HEK293 (cell line): ENCODE measurements at regions not wholly inside any gene's neighbourhood (a gene's known extent, or its start where the extent isn't known, plus 50 kb on each side); places are given as distances from the start of the nearest gene placed in this dataset.

ENCODE experiments used
- CTCF ChIA-PET: fragments of 350-600 bp; formaldehyde crosslinking; extraction: SDS; loops from one replicate; lab custom pipeline; 2021; ENCODE audit warnings: antibody characterized with exemption; lab: Yijun Ruan, JAX
- POLR2A ChIA-PET: fragments of 300-600 bp; formaldehyde crosslinking; extraction: SDS; loops from one replicate; lab custom pipeline; 2020; ENCODE audit warnings: antibody characterized with exemption, inconsistent platforms; lab: Yijun Ruan, JAX
- H3K27ac ChIP-seq: fragments of 200-500 bp; sonication (Bioruptor generic); 2 replicates; pipeline ENCODE4 v1.5.1; 2014; ENCODE audit warnings: low read depth, low read length, control low read depth, inconsistent platforms; ENCODE audit errors: extremely low read depth
- H3K36me3 ChIP-seq, 2 experiments: fragments of 200-500 bp in 1 of 2; sonication (Bioruptor generic) in 1 of 2; 1 replicate in 1 of 2; 2 replicates in 1 of 2; pipeline ENCODE4 v1.5.1; 2014 to 2017; ENCODE audit warnings: inconsistent platforms in 2 of 2, low read length in 2 of 2; ENCODE audit not compliant: control insufficient read depth in 2 of 2, insufficient read depth in 1 of 2
- H3K4me1 ChIP-seq: fragments of 200-500 bp; sonication (Bioruptor generic); 2 replicates; pipeline ENCODE4 v1.5.1; 2014; ENCODE audit warnings: mild to moderate bottlenecking, low read length, inconsistent platforms; ENCODE audit not compliant: control insufficient read depth, insufficient read depth
- H3K4me3 ChIP-seq: 2 replicates; pipeline ENCODE4 v1.5.1; 2011; ENCODE audit warnings: low read depth, mild to moderate bottlenecking, control low read depth, low read length, moderate library complexity
- H3K9me3 ChIP-seq: fragments of 200-500 bp; sonication (Bioruptor generic); 2 replicates; pipeline ENCODE4 v1.5.1; 2014; ENCODE audit warnings: low read depth, low read length, inconsistent platforms; ENCODE audit not compliant: control insufficient read depth, insufficient read depth
- GLI4 ChIP-seq: fragments of 450-650 bp; formaldehyde crosslinking; IDR thresholded peaks from 2 replicates; pipeline ENCODE4 v1.5.1; 2016; ENCODE audit warnings: missing biosample characterization, missing genetic modification characterization
- HIC1 ChIP-seq: fragments of 450-650 bp; formaldehyde crosslinking; IDR thresholded peaks from 2 replicates; pipeline ENCODE4 v1.5.1; 2016; ENCODE audit warnings: missing biosample characterization, missing genetic modification characterization
- IKZF3 ChIP-seq: fragments of 450-650 bp; IDR thresholded peaks from 2 replicates; pipeline ENCODE4 v1.5.0; 2018; ENCODE audit warnings: missing biosample characterization, mild to moderate bottlenecking, missing genetic modification characterization, moderate library complexity
- KLF17 ChIP-seq: fragments of 450-650 bp; formaldehyde crosslinking; IDR thresholded peaks from 2 replicates; pipeline ENCODE4 v1.5.1; 2016; ENCODE audit warnings: missing biosample characterization, missing genetic modification characterization
- MEIS1 ChIP-seq: sonication (generic); formaldehyde crosslinking; IDR thresholded peaks from 2 replicates; pipeline ENCODE4 v1.8.1; 2022; ENCODE audit warnings: missing genetic modification reagents, mild to moderate bottlenecking, borderline replicate concordance
- OSR2 ChIP-seq: fragments of 450-650 bp; formaldehyde crosslinking; IDR thresholded peaks from 2 replicates; pipeline ENCODE4 v1.5.1; 2016; ENCODE audit warnings: missing biosample characterization, missing genetic modification characterization
- PATZ1 ChIP-seq: fragments of 450-650 bp; formaldehyde crosslinking; IDR thresholded peaks from 2 replicates; pipeline ENCODE4 v1.5.1; 2016; ENCODE audit warnings: missing biosample characterization, missing genetic modification characterization
- SCRT2 ChIP-seq: fragments of 450-650 bp; formaldehyde crosslinking; IDR thresholded peaks from 2 replicates; pipeline ENCODE4 v1.5.1; 2016; ENCODE audit warnings: missing biosample characterization, missing genetic modification characterization
- ZBTB21 ChIP-seq: fragments of 450-650 bp; formaldehyde crosslinking; IDR thresholded peaks from 2 replicates; pipeline ENCODE4 v1.5.1; 2017; ENCODE audit warnings: missing biosample characterization, missing genetic modification characterization
- ZEB2 ChIP-seq: fragments of 450-650 bp; formaldehyde crosslinking; IDR thresholded peaks from 2 replicates; pipeline ENCODE4 v1.5.1; 2016; ENCODE audit warnings: missing biosample characterization, missing genetic modification characterization
- ZFHX2 ChIP-seq: fragments of 450-650 bp; formaldehyde crosslinking; conservative IDR thresholded peaks from 2 replicates; pipeline ENCODE4 v1.5.1; 2016; ENCODE audit warnings: missing biosample characterization, missing genetic modification characterization
- ZNF16 ChIP-seq: fragments of 450-650 bp; formaldehyde crosslinking; IDR thresholded peaks from 2 replicates; pipeline ENCODE4 v1.5.1; 2016; ENCODE audit warnings: low read depth, missing biosample characterization, missing genetic modification characterization
- ZNF19 ChIP-seq: fragments of 450-650 bp; formaldehyde crosslinking; IDR thresholded peaks from 2 replicates; pipeline ENCODE4; 2016; ENCODE audit warnings: missing biosample characterization, missing genetic modification characterization, low read depth
- ZNF221 ChIP-seq: fragments of 450-650 bp; formaldehyde crosslinking; IDR thresholded peaks from 2 replicates; pipeline ENCODE4 v1.5.1; 2017; ENCODE audit warnings: missing biosample characterization, missing genetic modification characterization, borderline replicate concordance
- ZNF510 ChIP-seq: fragments of 450-650 bp; formaldehyde crosslinking; IDR thresholded peaks from 2 replicates; pipeline ENCODE4 v1.5.1; 2018; ENCODE audit warnings: mild to moderate bottlenecking, missing genetic modification characterization, missing biosample characterization; ENCODE audit not compliant: insufficient replicate concordance
- ZNF513 ChIP-seq: fragments of 450-650 bp; IDR thresholded peaks from 2 replicates; pipeline ENCODE4 v1.5.1; 2018; ENCODE audit warnings: missing biosample characterization, missing genetic modification characterization
- ZNF521 ChIP-seq: fragments of 450-650 bp; formaldehyde crosslinking; IDR thresholded peaks from 2 replicates; pipeline ENCODE4 v1.5.1; 2017; ENCODE audit warnings: missing biosample characterization, mild to moderate bottlenecking, missing genetic modification characterization
- ZNF600 ChIP-seq: fragments of 450-650 bp; formaldehyde crosslinking; IDR thresholded peaks from 2 replicates; pipeline ENCODE4 v1.5.1; 2016; ENCODE audit warnings: missing biosample characterization, missing genetic modification characterization
- ZNF623 ChIP-seq: fragments of 450-650 bp; formaldehyde crosslinking; IDR thresholded peaks from 2 replicates; pipeline ENCODE4 v1.5.1; 2016; ENCODE audit warnings: missing biosample characterization, missing genetic modification characterization
- ZSCAN5A ChIP-seq: fragments of 450-650 bp; formaldehyde crosslinking; IDR thresholded peaks from 2 replicates; pipeline ENCODE4 v1.5.1; 2016; ENCODE audit warnings: missing biosample characterization, missing genetic modification characterization

GRCh38 chr4:1538941-1539772 lies 132.9 kb upstream of the NKX1-1 start (continued):
- TF ChIP-seq PATZ1 (tag by site-specific recombination) (no peak), ZNF19 (tag by site-specific recombination) (no peak), ZNF521 (tag by site-specific recombination) (no peak), ZBTB21 (tag by site-specific recombination) (no peak), ZSCAN5A (tag by site-specific recombination) (no peak), ZNF513 (tag by site-specific recombination) (no peak)
- TF ChIP-seq, all 188 proteins: peak for 0

- H3K36me3 ChIP-seq = no peaks in the 10 kb centered on the region
- POLR2A ChIA-PET = no interaction called here
- no peak overlapping the region for H3K27ac ChIP-seq
- CTCF ChIA-PET = no interaction called here
- H3K9me3 ChIP-seq = no peaks in the 10 kb centered on the region
- TF ChIP-seq ZFHX2 (tag by site-specific recombination) (0 out of 2 replicates have a peak, but pooled peaks have one; percentile 4), SCRT2 (tag by site-specific recombination) (no peak)
- H3K4me3 ChIP-seq = no peak overlapping the region
- no peaks in the 10 kb centered on the region for H3K4me1 ChIP-seq
Measured at GRCh38 chr4:1538096-1538410, 131.8 kb upstream of the NKX1-1 start.

- Histone ChIP-seq H3K4me3 (no peak overlapping the region), H3K9me3 (no peaks in the 10 kb centered on the region), H3K27ac (no peak overlapping the region), H3K4me1 (no peaks in the 10 kb centered on the region), H3K36me3 (no peaks in the 10 kb centered on the region)
- ChIA-PET POLR2A (no interaction called here), CTCF (no interaction called here)
- TF ChIP-seq KLF17 (tag by site-specific recombination) = no peak
- TF ChIP-seq ZNF510 (tag by site-specific recombination) = no peak
- TF ChIP-seq HIC1 (tag by site-specific recombination) = no peak
- no peak for TF ChIP-seq ZEB2 (tag by site-specific recombination)
- no peak for TF ChIP-seq IKZF3 (tag by site-specific recombination)
- TF ChIP-seq GLI4 (tag by site-specific recombination) = no peak
- TF ChIP-seq ZNF600 (tag by site-specific recombination) = no peak
- TF ChIP-seq MEIS1 (CRISPR knock-in tag) = no peak
- no peak for TF ChIP-seq ZNF623 (tag by site-specific recombination)
- TF ChIP-seq ZNF221 (tag by site-specific recombination) = no peak
- no peak for TF ChIP-seq OSR2 (tag by site-specific recombination)
- TF ChIP-seq ZNF16 (tag by site-specific recombination) = no peak
Measured at GRCh38 chr4:1537410-1538095, 131.3 kb upstream of the NKX1-1 start.
